GM12878 (cell line): ENCODE measurements at regions not wholly inside any gene's neighbourhood (a gene's known extent, or its start where the extent isn't known, plus 50 kb on each side); places are given as distances from the start of the nearest gene placed in this dataset.

Source experiments
- ATAC-seq: fragments of 200-7000 bp; cut with Tn5 transposase; 3 replicates; pipeline ENCODE4 v1.9.1; 2020; ENCODE audit warnings: mild to moderate bottlenecking, moderate library complexity
- BruUV-seq: library from RNA; stranded (reverse); fragments of 400-500 nt; replicated peaks from 2 replicates; lab custom pipeline; 2021; lab: Mats Ljungman, UMichigan
- CTCF ChIA-PET: fragments of 300-600 bp; sonication (Branson Sonifier 250); formaldehyde crosslinking; extraction: SDS; loops from one replicate; lab custom pipeline; 2021; ENCODE audit warnings: inconsistent platforms; lab: Yijun Ruan, JAX
- POLR2A ChIA-PET: fragments of 350-600 bp; formaldehyde crosslinking; extraction: SDS; loops from one replicate; lab custom pipeline; 2021; ENCODE audit warnings: inconsistent platforms; lab: Charles Lee
- RAD21 ChIA-PET: fragments of 300-600 bp; sonication (Branson Sonifier 250); formaldehyde crosslinking; loops from one replicate; lab custom pipeline; 2023; ENCODE audit warnings: antibody characterized with exemption; ENCODE audit not compliant: unreplicated experiment; lab: Charles Lee
- SMC1A ChIA-PET: fragments of 300-600 bp; sonication (Branson Sonifier 250); formaldehyde crosslinking; loops from one replicate; lab custom pipeline; 2023; ENCODE audit not compliant: unreplicated experiment, uncharacterized antibody; lab: Charles Lee
- DNase-seq: peaks from one replicate; pipeline ENCODE4 v3.0.0-alpha.2; 2011; ENCODE audit warnings: low read depth, low spot score
- FAIRE-seq: peaks from 3 replicates; lab custom pipeline; 2011; peaks lifted over from hg19 to GRCh38; lab: Jason Lieb, UNC
- H2AFZ ChIP-seq: 2 replicates; pipeline ENCODE4 v1.6.0; 2011; ENCODE audit warnings: low read depth, low read length, control low read depth; ENCODE audit not compliant: control insufficient read depth
- H3K27ac ChIP-seq: 2 replicates; pipeline ENCODE4 v1.5.1; 2011; ENCODE audit warnings: control low read depth; ENCODE audit not compliant: control insufficient read depth, insufficient read depth
- H3K27me3 ChIP-seq, 2 experiments: replicated peaks in 1 of 2; 2 replicates each; pipeline versions ENCODE4 v1.6.0 to v1.6.1; 2011; ENCODE audit warnings: low read length in 1 of 2; ENCODE audit not compliant: control insufficient read depth in 2 of 2, insufficient read depth in 2 of 2
- H3K36me3 ChIP-seq, 2 experiments: 2 replicates each; pipeline ENCODE4 v1.5.1; 2011; ENCODE audit warnings: low read length in 1 of 2; ENCODE audit not compliant: control insufficient read depth in 2 of 2, insufficient read depth in 2 of 2
- H3K4me1 ChIP-seq: 2 replicates; pipeline ENCODE4 v1.6.1; 2011; ENCODE audit warnings: mild to moderate bottlenecking, low read length, moderate library complexity, mixed read lengths; ENCODE audit not compliant: control insufficient read depth, insufficient read depth
- H3K4me2 ChIP-seq: 2 replicates; pipeline ENCODE4 v1.6.0; 2011; ENCODE audit warnings: control low read depth; ENCODE audit not compliant: control insufficient read depth, insufficient read depth
- H3K4me3 ChIP-seq: fragments of 200-600 bp; sonication (generic); 2 replicates; pipeline ENCODE4 v1.5.1; 2016
- H3K79me2 ChIP-seq: 2 replicates; pipeline ENCODE4 v1.6.0; 2011; ENCODE audit warnings: low read length; ENCODE audit not compliant: control insufficient read depth, insufficient read depth
- H3K9ac ChIP-seq: 2 replicates; pipeline ENCODE4 v1.8.0; 2011; ENCODE audit warnings: low read length, control low read depth, mixed read lengths; ENCODE audit not compliant: control insufficient read depth, insufficient read depth
- H3K9me3 ChIP-seq: replicated peaks from 3 replicates; pipeline ENCODE4 v1.5.1; 2011; ENCODE audit warnings: mild to moderate bottlenecking, low read length; ENCODE audit not compliant: control insufficient read depth, insufficient read depth
- H4K20me1 ChIP-seq: 2 replicates; pipeline ENCODE4 v1.6.0; 2011; ENCODE audit not compliant: control insufficient read depth, insufficient read depth
- JUND ChIP-seq: IDR thresholded peaks from 2 replicates; pipeline ENCODE4 v1.6.1; 2012; ENCODE audit warnings: low read depth, mild to moderate bottlenecking, low read length, improper control_type of control experiment, moderate library complexity
- MYC ChIP-seq: IDR thresholded peaks from 2 replicates; pipeline ENCODE4 v1.6.1; 2011; ENCODE audit warnings: mild to moderate bottlenecking, low read length, moderate library complexity, inconsistent platforms; ENCODE audit not compliant: insufficient read depth, insufficient replicate concordance, insufficient read length, severe bottlenecking
- NFYA ChIP-seq: IDR thresholded peaks from 2 replicates; pipeline ENCODE4 v1.6.1; 2011; ENCODE audit warnings: low read depth, mild to moderate bottlenecking, low read length, improper control_type of control experiment, borderline replicate concordance
- SREBF2 ChIP-seq: IDR thresholded peaks from 2 replicates; pipeline ENCODE4 v1.6.1; 2012; ENCODE audit warnings: mild to moderate bottlenecking, low read length
- WGBS: methylation state at CpG from one replicate; pipeline ENCODE4 v1.1.6; 2016; ENCODE audit warnings: low lambda C conversion rate; ENCODE audit not compliant: insufficient replicate concordance, insufficient coverage; ENCODE audit errors: missing lambda C conversion rate; 5-methylcytosine and 5-hydroxymethylcytosine counted together
- in situ Hi-C: fragments of 300-500 bp; cut with MboI; formaldehyde crosslinking; loops from 9 replicates; pipeline ENCODE4 v1.14.3; 2018; ENCODE audit warnings: mixed read lengths
- intact Hi-C: fragments of 100-400 bp; cut with micrococcal nuclease; formaldehyde crosslinking; loops from one replicate; pipeline ENCODE4 v1.14.2; 2022; ENCODE audit not compliant: unreplicated experiment
- TF ChIP-seq, protein P1 (sequence below): IDR thresholded peaks from 2 replicates; pipeline ENCODE4 v1.6.1; 2011; ENCODE audit warnings: mild to moderate bottlenecking, low read depth, low read length, moderate library complexity; ENCODE audit not compliant: insufficient replicate concordance
- TF ChIP-seq, protein P2 (sequence below): fragments of 150-350 bp; IDR thresholded peaks from 2 replicates; pipeline ENCODE4 v1.6.1; 2016; ENCODE audit warnings: low read depth, low read length
- TF ChIP-seq, protein P3 (sequence below): fragments of 450-650 bp; IDR thresholded peaks from 2 replicates; pipeline ENCODE4 v1.6.1; 2017; ENCODE audit warnings: mild to moderate bottlenecking, low read depth, inconsistent platforms; ENCODE audit not compliant: poor library complexity, severe bottlenecking
- TF ChIP-seq, protein P4 (sequence below): IDR thresholded peaks from 2 replicates; pipeline ENCODE4 v1.6.1; 2011; ENCODE audit warnings: borderline replicate concordance, low read depth, mild to moderate bottlenecking, moderate library complexity, mixed read lengths, low read length; ENCODE audit not compliant: insufficient read depth; ENCODE audit errors: extremely low read length

DNA sequence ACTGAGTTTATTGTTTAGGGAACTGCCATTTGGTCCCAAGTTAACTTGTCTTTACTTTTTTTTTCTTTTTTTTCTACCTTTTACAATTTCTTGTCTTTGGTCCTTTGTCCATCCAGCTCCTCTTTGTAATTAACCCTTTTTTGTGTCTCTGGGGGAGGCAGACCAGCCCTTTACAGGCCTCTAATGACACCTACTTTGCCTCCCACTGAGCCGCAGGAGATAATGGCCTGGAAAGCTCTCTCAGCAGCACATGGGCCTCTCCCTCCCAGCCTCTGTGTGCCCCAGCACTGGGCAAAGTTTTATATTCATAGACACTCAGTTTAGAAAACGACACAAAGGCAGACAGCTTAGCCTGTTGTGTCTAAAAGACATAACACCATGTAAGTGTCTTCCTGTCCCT, 480.4 kb downstream of the SOX6 start:
- Histone ChIP-seq H3K9ac (no peak overlapping the region), H3K4me2 (no peak overlapping the region), H3K27me3 (no peaks in the 10 kb centered on the region; a peak in 1 of 4 replicates), H2AFZ (no peak overlapping the region), H3K79me2 (no peaks in the 10 kb centered on the region), H3K9me3 (no peaks in the 10 kb centered on the region), H3K27ac (no peak overlapping the region), H3K4me3 (no peak overlapping the region), H4K20me1 (no peaks in the 10 kb centered on the region), H3K36me3 (no peaks in the 10 kb centered on the region), H3K4me1 (no peaks in the 10 kb centered on the region)
- POLR2A ChIA-PET = no interaction called here
- CTCF ChIA-PET = no interaction called here
- in situ Hi-C loops (no loop called here), intact Hi-C loops (no loop called here)
- BruUV-seq = no TSS peak
- FAIRE-seq = no peak
- 50% methylated on average over 2 of the region's 2 CpGs for WGBS
- SMC1A ChIA-PET = interaction anchor here (1.2 kb wide), 1 partner anchor 16 kb away, joined by 3 read pairs; no protein-coding TSS in a partner anchor
- RAD21 ChIA-PET = no interaction called here
- TF ChIP-seq, protein P1, sequence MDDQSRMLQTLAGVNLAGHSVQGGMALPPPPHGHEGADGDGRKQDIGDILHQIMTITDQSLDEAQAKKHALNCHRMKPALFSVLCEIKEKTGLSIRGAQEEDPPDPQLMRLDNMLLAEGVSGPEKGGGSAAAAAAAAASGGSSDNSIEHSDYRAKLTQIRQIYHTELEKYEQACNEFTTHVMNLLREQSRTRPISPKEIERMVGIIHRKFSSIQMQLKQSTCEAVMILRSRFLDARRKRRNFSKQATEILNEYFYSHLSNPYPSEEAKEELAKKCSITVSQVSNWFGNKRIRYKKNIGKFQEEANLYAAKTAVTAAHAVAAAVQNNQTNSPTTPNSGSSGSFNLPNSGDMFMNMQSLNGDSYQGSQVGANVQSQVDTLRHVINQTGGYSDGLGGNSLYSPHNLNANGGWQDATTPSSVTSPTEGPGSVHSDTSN = no peak
- TF ChIP-seq MYC = no peak
- no peak for TF ChIP-seq JUND
- TF ChIP-seq, protein P2, sequence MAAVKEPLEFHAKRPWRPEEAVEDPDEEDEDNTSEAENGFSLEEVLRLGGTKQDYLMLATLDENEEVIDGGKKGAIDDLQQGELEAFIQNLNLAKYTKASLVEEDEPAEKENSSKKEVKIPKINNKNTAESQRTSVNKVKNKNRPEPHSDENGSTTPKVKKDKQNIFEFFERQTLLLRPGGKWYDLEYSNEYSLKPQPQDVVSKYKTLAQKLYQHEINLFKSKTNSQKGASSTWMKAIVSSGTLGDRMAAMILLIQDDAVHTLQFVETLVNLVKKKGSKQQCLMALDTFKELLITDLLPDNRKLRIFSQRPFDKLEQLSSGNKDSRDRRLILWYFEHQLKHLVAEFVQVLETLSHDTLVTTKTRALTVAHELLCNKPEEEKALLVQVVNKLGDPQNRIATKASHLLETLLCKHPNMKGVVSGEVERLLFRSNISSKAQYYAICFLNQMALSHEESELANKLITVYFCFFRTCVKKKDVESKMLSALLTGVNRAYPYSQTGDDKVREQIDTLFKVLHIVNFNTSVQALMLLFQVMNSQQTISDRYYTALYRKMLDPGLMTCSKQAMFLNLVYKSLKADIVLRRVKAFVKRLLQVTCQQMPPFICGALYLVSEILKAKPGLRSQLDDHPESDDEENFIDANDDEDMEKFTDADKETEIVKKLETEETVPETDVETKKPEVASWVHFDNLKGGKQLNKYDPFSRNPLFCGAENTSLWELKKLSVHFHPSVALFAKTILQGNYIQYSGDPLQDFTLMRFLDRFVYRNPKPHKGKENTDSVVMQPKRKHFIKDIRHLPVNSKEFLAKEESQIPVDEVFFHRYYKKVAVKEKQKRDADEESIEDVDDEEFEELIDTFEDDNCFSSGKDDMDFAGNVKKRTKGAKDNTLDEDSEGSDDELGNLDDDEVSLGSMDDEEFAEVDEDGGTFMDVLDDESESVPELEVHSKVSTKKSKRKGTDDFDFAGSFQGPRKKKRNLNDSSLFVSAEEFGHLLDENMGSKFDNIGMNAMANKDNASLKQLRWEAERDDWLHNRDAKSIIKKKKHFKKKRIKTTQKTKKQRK = no peak
- TF ChIP-seq SREBF2 = no peak
- TF ChIP-seq, protein P3, sequence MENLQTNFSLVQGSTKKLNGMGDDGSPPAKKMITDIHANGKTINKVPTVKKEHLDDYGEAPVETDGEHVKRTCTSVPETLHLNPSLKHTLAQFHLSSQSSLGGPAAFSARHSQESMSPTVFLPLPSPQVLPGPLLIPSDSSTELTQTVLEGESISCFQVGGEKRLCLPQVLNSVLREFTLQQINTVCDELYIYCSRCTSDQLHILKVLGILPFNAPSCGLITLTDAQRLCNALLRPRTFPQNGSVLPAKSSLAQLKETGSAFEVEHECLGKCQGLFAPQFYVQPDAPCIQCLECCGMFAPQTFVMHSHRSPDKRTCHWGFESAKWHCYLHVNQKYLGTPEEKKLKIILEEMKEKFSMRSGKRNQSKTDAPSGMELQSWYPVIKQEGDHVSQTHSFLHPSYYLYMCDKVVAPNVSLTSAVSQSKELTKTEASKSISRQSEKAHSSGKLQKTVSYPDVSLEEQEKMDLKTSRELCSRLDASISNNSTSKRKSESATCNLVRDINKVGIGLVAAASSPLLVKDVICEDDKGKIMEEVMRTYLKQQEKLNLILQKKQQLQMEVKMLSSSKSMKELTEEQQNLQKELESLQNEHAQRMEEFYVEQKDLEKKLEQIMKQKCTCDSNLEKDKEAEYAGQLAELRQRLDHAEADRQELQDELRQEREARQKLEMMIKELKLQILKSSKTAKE = no peak
- TF ChIP-seq, protein P4, sequence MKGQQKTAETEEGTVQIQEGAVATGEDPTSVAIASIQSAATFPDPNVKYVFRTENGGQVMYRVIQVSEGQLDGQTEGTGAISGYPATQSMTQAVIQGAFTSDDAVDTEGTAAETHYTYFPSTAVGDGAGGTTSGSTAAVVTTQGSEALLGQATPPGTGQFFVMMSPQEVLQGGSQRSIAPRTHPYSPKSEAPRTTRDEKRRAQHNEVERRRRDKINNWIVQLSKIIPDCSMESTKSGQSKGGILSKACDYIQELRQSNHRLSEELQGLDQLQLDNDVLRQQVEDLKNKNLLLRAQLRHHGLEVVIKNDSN = no peak
- TF ChIP-seq NFYA = no peak
- no peak for ATAC-seq
- DNase-seq = no peak
